DOHH2 (cell line): ENCODE measurements at regions not wholly inside any gene's neighbourhood (a gene's known extent, or its start where the extent isn't known, plus 50 kb on each side); places are given as distances from the start of the nearest gene placed in this dataset.

Source experiments
- EZH2phosphoT487 ChIP-seq: fragments of 200-600 bp; sonication (generic); IDR thresholded peaks from 2 replicates; pipeline ENCODE4 v1.6.1; 2017; ENCODE audit warnings: borderline replicate concordance, mild to moderate bottlenecking, antibody characterized with exemption, low read length, moderate library complexity, mixed read lengths
- TF ChIP-seq, protein P1 (sequence below): fragments of 200-600 bp; sonication (generic); IDR thresholded peaks from one replicate; pipeline ENCODE4 v1.5.1; 2014; ENCODE audit warnings: antibody characterized with exemption, mild to moderate bottlenecking, low read depth, low read length; ENCODE audit not compliant: poor library complexity, severe bottlenecking

DNA sequence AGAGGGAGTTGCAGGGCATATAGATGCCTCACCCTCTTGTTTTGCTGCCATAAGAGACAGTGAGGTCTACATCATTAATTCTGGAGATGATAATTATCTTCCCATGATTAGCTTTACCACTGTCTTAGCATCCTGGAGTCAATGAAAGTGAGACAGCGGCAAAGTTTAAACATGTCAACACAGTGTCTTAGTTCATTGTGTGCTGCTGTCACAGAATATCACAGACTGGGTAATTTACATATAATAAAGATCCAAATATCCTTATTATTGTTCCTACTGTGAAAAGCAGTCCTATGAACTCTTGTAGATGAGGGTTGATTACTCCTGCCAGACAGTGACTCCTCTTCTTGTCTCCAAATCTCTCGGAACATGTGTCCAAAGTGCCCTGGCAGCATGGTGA lies 658.6 kb upstream of the ADGRB3 start:
- TF ChIP-seq, protein P1, sequence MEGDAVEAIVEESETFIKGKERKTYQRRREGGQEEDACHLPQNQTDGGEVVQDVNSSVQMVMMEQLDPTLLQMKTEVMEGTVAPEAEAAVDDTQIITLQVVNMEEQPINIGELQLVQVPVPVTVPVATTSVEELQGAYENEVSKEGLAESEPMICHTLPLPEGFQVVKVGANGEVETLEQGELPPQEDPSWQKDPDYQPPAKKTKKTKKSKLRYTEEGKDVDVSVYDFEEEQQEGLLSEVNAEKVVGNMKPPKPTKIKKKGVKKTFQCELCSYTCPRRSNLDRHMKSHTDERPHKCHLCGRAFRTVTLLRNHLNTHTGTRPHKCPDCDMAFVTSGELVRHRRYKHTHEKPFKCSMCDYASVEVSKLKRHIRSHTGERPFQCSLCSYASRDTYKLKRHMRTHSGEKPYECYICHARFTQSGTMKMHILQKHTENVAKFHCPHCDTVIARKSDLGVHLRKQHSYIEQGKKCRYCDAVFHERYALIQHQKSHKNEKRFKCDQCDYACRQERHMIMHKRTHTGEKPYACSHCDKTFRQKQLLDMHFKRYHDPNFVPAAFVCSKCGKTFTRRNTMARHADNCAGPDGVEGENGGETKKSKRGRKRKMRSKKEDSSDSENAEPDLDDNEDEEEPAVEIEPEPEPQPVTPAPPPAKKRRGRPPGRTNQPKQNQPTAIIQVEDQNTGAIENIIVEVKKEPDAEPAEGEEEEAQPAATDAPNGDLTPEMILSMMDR, result no peak
- TF ChIP-seq EZH2phosphoT487, result no peak
